H9 (cell line): ENCODE measurements at regions not wholly inside any gene's neighbourhood (a gene's known extent, or its start where the extent isn't known, plus 50 kb on each side); places are given as distances from the start of the nearest gene placed in this dataset.

Source experiments
- DNase-seq: peaks from one replicate; pipeline ENCODE4 v3.0.0-alpha.2; 2017
- H2AFZ ChIP-seq: one replicate; pipeline ENCODE4 v1.6.1; 2013; ENCODE audit warnings: mild to moderate bottlenecking, low read length, control low read depth, moderate library complexity
- H2AK5ac ChIP-seq: 2 replicates; pipeline ENCODE4 v1.6.1; 2013; ENCODE audit warnings: low read length, control low read depth, mixed read lengths; ENCODE audit not compliant: insufficient read length
- H2BK120ac ChIP-seq: one replicate; pipeline ENCODE4 v1.6.1; 2013; ENCODE audit warnings: low read depth, mild to moderate bottlenecking, low read length, control low read depth, inconsistent platforms; ENCODE audit not compliant: poor library complexity, severe bottlenecking
- H2BK12ac ChIP-seq: 2 replicates; pipeline ENCODE4 v1.6.1; 2013; ENCODE audit warnings: low read length, control low read depth, mixed read lengths, low read depth; ENCODE audit not compliant: insufficient read length
- H2BK15ac ChIP-seq: 2 replicates; pipeline ENCODE4 v1.6.1; 2013; ENCODE audit warnings: low read depth, low read length, control low read depth
- H2BK20ac ChIP-seq: one replicate; pipeline ENCODE4 v1.6.1; 2013; ENCODE audit warnings: low read depth, mild to moderate bottlenecking, low read length, control low read depth, inconsistent platforms; ENCODE audit not compliant: poor library complexity, severe bottlenecking
- H2BK5ac ChIP-seq: 2 replicates; pipeline ENCODE4 v1.6.1; 2013; ENCODE audit warnings: low read length, control low read depth, mixed read lengths; ENCODE audit not compliant: insufficient read length
- H3K14ac ChIP-seq: 2 replicates; pipeline ENCODE4 v1.6.1; 2013; ENCODE audit warnings: low read length, control low read depth; ENCODE audit not compliant: insufficient read depth
- H3K18ac ChIP-seq: 2 replicates; pipeline ENCODE4 v1.6.1; 2013; ENCODE audit warnings: low read depth, mild to moderate bottlenecking, mixed read lengths, low read length, control low read depth; ENCODE audit not compliant: insufficient read length
- H3K23ac ChIP-seq: 2 replicates; pipeline ENCODE4 v1.6.1; 2013; ENCODE audit warnings: low read length, control low read depth, mixed read lengths, low read depth; ENCODE audit not compliant: insufficient read length
- H3K23me2 ChIP-seq: 2 replicates; pipeline ENCODE4 v1.6.1; 2013; ENCODE audit warnings: low read depth, mild to moderate bottlenecking, mixed read lengths, low read length, control low read depth; ENCODE audit not compliant: insufficient read length, poor library complexity, severe bottlenecking
- H3K27ac ChIP-seq: 2 replicates; pipeline ENCODE4 v1.5.1; 2013; ENCODE audit warnings: low read length, control low read depth, mixed read lengths, low read depth; ENCODE audit not compliant: insufficient read length
- H3K27me3 ChIP-seq: 2 replicates; pipeline ENCODE4 v1.6.1; 2013; ENCODE audit warnings: low read length, control low read depth, inconsistent platforms; ENCODE audit not compliant: insufficient read depth
- H3K4ac ChIP-seq: 2 replicates; pipeline ENCODE4 v1.6.1; 2013; ENCODE audit warnings: low read depth, mild to moderate bottlenecking, control low read depth, inconsistent platforms, low read length, moderate library complexity
- H3K4me1 ChIP-seq: 2 replicates; pipeline ENCODE4 v1.6.1; 2013; ENCODE audit warnings: low read length, control low read depth, inconsistent platforms; ENCODE audit not compliant: insufficient read depth
- H3K4me2 ChIP-seq: 2 replicates; pipeline ENCODE4 v1.6.1; 2013; ENCODE audit warnings: low read length, control low read depth, mixed read lengths; ENCODE audit not compliant: insufficient read length, insufficient read depth
- H3K56ac ChIP-seq: 2 replicates; pipeline ENCODE4 v1.6.1; 2013; ENCODE audit warnings: low read depth, mild to moderate bottlenecking, mixed read lengths, low read length, control low read depth; ENCODE audit not compliant: insufficient read length
- H3K79me1 ChIP-seq: 2 replicates; pipeline ENCODE4 v1.6.1; 2013; ENCODE audit warnings: low read depth, mild to moderate bottlenecking, moderate library complexity, low read length, control low read depth, inconsistent platforms; ENCODE audit not compliant: insufficient read depth, poor library complexity, severe bottlenecking
- H3K79me2 ChIP-seq: 2 replicates; pipeline ENCODE4 v1.6.1; 2013; ENCODE audit warnings: low read length, control low read depth, inconsistent platforms; ENCODE audit not compliant: insufficient read depth
- H3K9ac ChIP-seq: 2 replicates; pipeline ENCODE4 v1.6.1; 2013; ENCODE audit warnings: low read length, control low read depth, mixed read lengths; ENCODE audit not compliant: insufficient read length; ENCODE audit errors: extremely low read depth
- H3K9me3 ChIP-seq: one replicate; pipeline ENCODE4 v1.6.1; 2013; ENCODE audit warnings: low read depth, low read length, inconsistent platforms; ENCODE audit not compliant: control insufficient read depth
- H3T11ph ChIP-seq: one replicate; pipeline ENCODE4 v1.6.1; 2013; ENCODE audit warnings: mild to moderate bottlenecking, low read length, control low read depth, inconsistent platforms
- H4K20me1 ChIP-seq: one replicate; pipeline ENCODE4 v1.6.1; 2013; ENCODE audit not compliant: control insufficient read depth, insufficient read length, insufficient read depth
- H4K5ac ChIP-seq: 2 replicates; pipeline ENCODE4 v1.6.1; 2013; ENCODE audit warnings: low read depth, mild to moderate bottlenecking, mixed read lengths, low read length, control low read depth; ENCODE audit not compliant: insufficient read length
- H4K8ac ChIP-seq: replicated peaks from 2 replicates; pipeline ENCODE4 v1.6.1; 2013; ENCODE audit warnings: low read length, control low read depth, mixed read lengths, low read depth; ENCODE audit not compliant: insufficient read length
- H4K91ac ChIP-seq: 2 replicates; pipeline ENCODE4 v1.6.1; 2013; ENCODE audit warnings: low read depth, mild to moderate bottlenecking, moderate library complexity, mixed read lengths, low read length, control low read depth; ENCODE audit not compliant: insufficient read length
- H3K27ac Mint-ChIP-seq, 3 experiments: 2 replicates in 2 of 3; 3 replicates in 1 of 3; pipeline ENCODE4 v1.8.0; 2020 to 2021; ENCODE audit warnings: mixed read lengths in 3 of 3, mild to moderate bottlenecking in 1 of 3, moderate library complexity in 1 of 3
- H3K27me3 Mint-ChIP-seq: 2 replicates; pipeline ENCODE4 v1.8.0; 2021; ENCODE audit warnings: low read depth, mild to moderate bottlenecking, moderate library complexity, mixed read lengths
- H3K36me3 Mint-ChIP-seq, 3 experiments: 2 replicates in 2 of 3; 3 replicates in 1 of 3; pipeline ENCODE4 v1.8.0; 2020 to 2021; ENCODE audit warnings: low read depth in 3 of 3, mixed read lengths in 3 of 3; ENCODE audit not compliant: insufficient read depth in 1 of 3
- H3K4me1 Mint-ChIP-seq, 2 experiments: 2 replicates each; pipeline ENCODE4 v1.8.0; 2020; ENCODE audit warnings: mixed read lengths in 2 of 2
- H3K4me3 Mint-ChIP-seq, 2 experiments: 2 replicates in 1 of 2; 3 replicates in 1 of 2; pipeline ENCODE4 v1.8.0; 2020 to 2021; ENCODE audit warnings: mild to moderate bottlenecking in 2 of 2, mixed read lengths in 2 of 2, moderate library complexity in 1 of 2
- H3K9me3 Mint-ChIP-seq, 2 experiments: 2 replicates in 1 of 2; 3 replicates in 1 of 2; pipeline ENCODE4 v1.8.0; 2020; ENCODE audit warnings: mild to moderate bottlenecking in 2 of 2, mixed read lengths in 2 of 2, moderate library complexity in 1 of 2
- CTCF ChIP-seq: fragments of 200-600 bp; sonication (generic); conservative IDR thresholded peaks from 3 replicates; pipeline ENCODE4 v1.8.0; 2021; ENCODE audit warnings: antibody characterized with exemption, mild to moderate bottlenecking

GRCh38 chr3:5321666-5322340, 134.3 kb downstream of the EDEM1 start:
- no peaks in the 10 kb centered on the region for H3K79me2 ChIP-seq
- no peak overlapping the region for H3K27ac ChIP-seq
- DNase-seq = no peak
- H2AFZ ChIP-seq = no peak overlapping the region
- H2BK120ac ChIP-seq = no peak overlapping the region
- H4K5ac ChIP-seq = no peak overlapping the region
- no peak overlapping the region for H3K18ac ChIP-seq
- TF ChIP-seq CTCF = no peak
- no peaks in the 10 kb centered on the region for H3K79me1 ChIP-seq
- H4K91ac ChIP-seq = no peak overlapping the region
- peaks cover 3% of the 10 kb centered on the region in 2 experiments; a peak in 2 of 4 replicates for H3K4me1 Mint-ChIP-seq
- H2AK5ac ChIP-seq = no peak overlapping the region
- no peaks in the 10 kb centered on the region for H4K20me1 ChIP-seq
- H3K27me3 ChIP-seq = no peaks in the 10 kb centered on the region
- no peak overlapping the region for H2BK12ac ChIP-seq
- H3K9ac ChIP-seq = no peak overlapping the region
- no peaks in the 10 kb centered on the region for H3K23me2 ChIP-seq
- H3K4me1 ChIP-seq = no peaks in the 10 kb centered on the region; the same call in 1 of the 2 replicates
- peak overlapping the region in 1 of 3 experiments; percentile 64; a peak in 1 of 7 replicates for H3K27ac Mint-ChIP-seq
- H3K14ac ChIP-seq = no peak overlapping the region
- H2BK15ac ChIP-seq = no peak overlapping the region
- H4K8ac ChIP-seq = no peak overlapping the region
- no peak overlapping the region for H3K23ac ChIP-seq
- H3K27me3 Mint-ChIP-seq = no peaks in the 10 kb centered on the region; the same call in 1 of the 2 replicates
- no peak overlapping the region for H3K4ac ChIP-seq
- no peaks in the 10 kb centered on the region for H3K9me3 ChIP-seq
- no peak overlapping the region for H3T11ph ChIP-seq
- H2BK20ac ChIP-seq = no peak overlapping the region
- no peak overlapping the region for H3K56ac ChIP-seq
- no peak overlapping the region for H3K4me2 ChIP-seq
- H3K36me3 Mint-ChIP-seq = no peaks in the 10 kb centered on the region; a peak in 1 of 7 replicates
- no peak overlapping the region for H3K4me3 Mint-ChIP-seq
- no peaks in the 10 kb centered on the region; a peak in 1 of 5 replicates for H3K9me3 Mint-ChIP-seq
- no peak overlapping the region for H2BK5ac ChIP-seq
